ENCODE measurements at regions not wholly inside any gene's neighbourhood (a gene's known extent, or its start where the extent isn't known, plus 50 kb on each side); places are given as distances from the start of the nearest gene placed in this dataset.

GRCh38 chr5:63081402-63081801 is 502.8 kb downstream of the LRRC70 start:
- intact Hi-C loops (cut with DNase I) = no loop called here
- no peak for DNase-seq
- TF ChIP-seq POLR2A (IDR thresholded peaks at IDR 0.05) (no peak), CTCF (IDR thresholded peaks at IDR 0.05) (no peak)

GRCh38 chr5:63070001-63070400 is 491.4 kb downstream of the LRRC70 start:
- no peak for DNase-seq
- intact Hi-C loops (cut with DNase I) = no loop called here
- 64 to 78% (median 67%) methylated on average over 3 of the region's 3 CpGs for WGBS, 4 donors
- Histone ChIP-seq H3K4me3 (no peak overlapping the region), H3K4me1 (replicated peaks in 1 of 2) (no peaks in the 10 kb centered on the region), H3K36me3 (replicated peaks in 1 of 2) (no peaks in the 10 kb centered on the region), H3K27me3 (no peaks in the 10 kb centered on the region), H3K9me3 (replicated peaks in 1 of 3) (no peaks in the 10 kb centered on the region), H3K27ac (no peak overlapping the region)
- TF ChIP-seq POLR2A (IDR thresholded peaks at IDR 0.05) (no peak), CTCF (IDR thresholded peaks at IDR 0.05) (no peak)

More at GRCh38 chr5:63081402-63081801, 502.8 kb downstream of the LRRC70 start:
- H3K4me1 ChIP-seq (replicated peaks in 1 of 2) = no peaks in the 10 kb centered on the region
- no peak overlapping the region for H3K4me3 ChIP-seq
- no peaks in the 10 kb centered on the region for H3K36me3 ChIP-seq (replicated peaks in 1 of 2)
- H3K27ac ChIP-seq = no peak overlapping the region
- H3K9me3 ChIP-seq (replicated peaks in 1 of 3) = no peaks in the 10 kb centered on the region
- no peaks in the 10 kb centered on the region for H3K27me3 ChIP-seq

- Histone ChIP-seq H3K27ac (no peak overlapping the region), H3K4me1 (replicated peaks in 1 of 2) (no peaks in the 10 kb centered on the region), H3K9me3 (replicated peaks in 1 of 3) (no peaks in the 10 kb centered on the region), H3K4me3 (no peak overlapping the region), H3K27me3 (no peaks in the 10 kb centered on the region), H3K36me3 (replicated peaks in 1 of 2) (no peaks in the 10 kb centered on the region)
- no peak for DNase-seq
- 57 to 70% (median 60%) methylated on average over 1 of the region's 1 CpG for WGBS, 4 donors
- no peak for TF ChIP-seq CTCF (IDR thresholded peaks at IDR 0.05)
- no peak for TF ChIP-seq POLR2A (IDR thresholded peaks at IDR 0.05)
- intact Hi-C loops (cut with DNase I) = no loop called here
These were observed 476.8 kb downstream of the LRRC70 start for GRCh38 chr5:63055421-63055820.

GRCh38 chr5:63053019-63053638 is 474.5 kb downstream of the LRRC70 start:
- Histone ChIP-seq H3K27ac (peak overlapping the region in 1 of 5 donors; percentile 34), H3K27me3 (no peaks in the 10 kb centered on the region), H3K36me3 (replicated peaks in 1 of 2) (no peaks in the 10 kb centered on the region), H3K9me3 (replicated peaks in 1 of 3) (no peaks in the 10 kb centered on the region), H3K4me1 (replicated peaks in 1 of 2) (no peaks in the 10 kb centered on the region), H3K4me3 (no peak overlapping the region)
- 55 to 83% (median 73%) methylated on average over 6 of the region's 6 CpGs for WGBS, 4 donors
- TF ChIP-seq CTCF (IDR thresholded peaks at IDR 0.05) (no peak), POLR2A (IDR thresholded peaks at IDR 0.05) (no peak)
- intact Hi-C loops (cut with DNase I) = no loop called here
- DNase-seq = peak in 2 of 7 donors; percentile 0 to 22
